ENCODE measurements at regions not wholly inside any gene's neighbourhood (a gene's known extent, or its start where the extent isn't known, plus 50 kb on each side); places are given as distances from the start of the nearest gene placed in this dataset.

- peak; percentile 33 for DNase-seq
These were observed 137.6 kb upstream of the ID2 start for GRCh38 chr2:8544171-8544785.

GRCh38 chr2:8544786-8545694 is 136.8 kb upstream of the ID2 start:
- peak; percentile 58 for DNase-seq

- DNase-seq: peak; percentile 33
These were observed 135.9 kb upstream of the ID2 start for GRCh38 chr2:8545695-8546611.

GRCh38 chr2:8546612-8547283 is 135.1 kb upstream of the ID2 start:
- DNase-seq: peak; percentile 19

GRCh38 chr2:8547284-8548064 is 134.4 kb upstream of the ID2 start:
- DNase-seq: peak; percentile 36

- peak; percentile 19 for DNase-seq
These were observed 133.7 kb upstream of the ID2 start for GRCh38 chr2:8548065-8548618.

GRCh38 chr2:8548619-8549150 is 133.2 kb upstream of the ID2 start:
- DNase-seq: peak; percentile 38

GRCh38 chr2:8549273-8549922 is 132.5 kb upstream of the ID2 start:
- DNase-seq: no peak

GRCh38 chr2:8549942-8550341 is 131.9 kb upstream of the ID2 start:
- peak; percentile 16 for DNase-seq

GRCh38 chr2:8550481-8550880 is 131.4 kb upstream of the ID2 start:
- peak; percentile 31 for DNase-seq

GRCh38 chr2:8550937-8551621 is 130.8 kb upstream of the ID2 start:
- peak; percentile 38 for DNase-seq

- peak; percentile 31 for DNase-seq
These were observed 130.2 kb upstream of the ID2 start for GRCh38 chr2:8551622-8552074.

- peak; percentile 18 for DNase-seq
These were observed 129.5 kb upstream of the ID2 start for GRCh38 chr2:8552293-8552801.

GRCh38 chr2:8553643-8554042 is 128.2 kb upstream of the ID2 start:
- no peak for DNase-seq

GRCh38 chr2:8554296-8554806 is 127.5 kb upstream of the ID2 start:
- no peak for DNase-seq

GRCh38 chr2:8555543-8555942 is 126.3 kb upstream of the ID2 start:
- DNase-seq: no peak

- no peak for DNase-seq
These were observed 123.8 kb upstream of the ID2 start for GRCh38 chr2:8558096-8558495.

- no peak for DNase-seq
These were observed 122.9 kb upstream of the ID2 start for GRCh38 chr2:8558956-8559355.

- DNase-seq: no peak
These were observed 122.1 kb upstream of the ID2 start for GRCh38 chr2:8559805-8560204.
